HEK293 (cell line): ENCODE measurements at regions not wholly inside any gene's neighbourhood (a gene's known extent, or its start where the extent isn't known, plus 50 kb on each side); places are given as distances from the start of the nearest gene placed in this dataset.

Experiments
- CTCF ChIP-seq: fragments of 450-650 bp; formaldehyde crosslinking; IDR thresholded peaks from 2 replicates; pipeline ENCODE4 v1.5.1; 2016; ENCODE audit warnings: missing biosample characterization, missing genetic modification characterization
- ZNF555 ChIP-seq: fragments of 450-650 bp; formaldehyde crosslinking; conservative IDR thresholded peaks from 2 replicates; pipeline ENCODE4 v1.5.1; 2017; ENCODE audit warnings: missing biosample characterization, mild to moderate bottlenecking, missing genetic modification characterization, inconsistent platforms

DNA sequence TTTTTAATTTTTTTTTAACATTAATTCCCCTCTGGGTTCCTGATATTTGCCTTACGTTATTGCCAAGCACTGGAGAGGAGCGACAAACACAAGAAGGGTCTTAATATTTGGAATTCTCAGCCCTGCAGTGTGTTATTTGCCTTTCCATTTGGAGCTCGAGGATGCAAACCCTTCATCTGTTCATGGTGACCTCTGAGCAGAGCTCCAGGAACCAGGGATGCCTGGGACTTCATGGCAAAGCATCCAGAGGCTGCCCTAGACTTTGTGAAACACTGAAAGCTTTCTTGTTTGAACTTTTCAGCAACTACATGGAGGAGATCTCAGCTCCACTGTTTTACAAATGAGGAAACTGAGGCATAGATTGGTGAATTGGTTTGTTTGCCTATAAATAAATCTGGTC lies 254.2 kb downstream of the CBLN1 start:
- no peak for TF ChIP-seq ZNF555 (tag by site-specific recombination)
- no peak for TF ChIP-seq CTCF (tag by site-specific recombination)
